AG10803 (cell line): ENCODE measurements at regions not wholly inside any gene's neighbourhood (a gene's known extent, or its start where the extent isn't known, plus 50 kb on each side); places are given as distances from the start of the nearest gene placed in this dataset.
"Not testable (repeated sequence)": the region's sequence is repeated elsewhere in the genome, so short reads cannot be mapped to it uniquely, and the experiment has no call there.

Experiments
- DNase-seq: peaks from one replicate; pipeline ENCODE4 v3.0.0; 2010; ENCODE audit warnings: low read depth
- H3K4me3 ChIP-seq: 2 replicates; pipeline ENCODE4 v1.5.1; 2011; ENCODE audit warnings: mild to moderate bottlenecking, low read length, control low read depth
- CTCF ChIP-seq: conservative IDR thresholded peaks from 2 replicates; pipeline ENCODE4 v1.5.1; 2011; ENCODE audit warnings: mild to moderate bottlenecking, low read length, control low read depth, inconsistent platforms

GRCh38 chr19:30066781-30067759, 125.0 kb downstream of the URI1 start:
- no peak overlapping the region for H3K4me3 ChIP-seq
- TF ChIP-seq CTCF = no peak
- DNase-seq = no peak

- H3K4me3 ChIP-seq = not testable (repeated sequence)
Observed at GRCh38 chr19:30067956-30068506, 126.0 kb downstream of the URI1 start.

GRCh38 chr19:30068528-30069395, 126.7 kb downstream of the URI1 start:
- no peak for TF ChIP-seq CTCF
- no peak for DNase-seq
- H3K4me3 ChIP-seq = no peak overlapping the region

More at GRCh38 chr19:30067956-30068506, 126.0 kb downstream of the URI1 start:
- not testable (repeated sequence) for DNase-seq

GRCh38 chr19:30069535-30070197, 127.6 kb downstream of the URI1 start:
- no peak overlapping the region for H3K4me3 ChIP-seq
- no peak for DNase-seq

GRCh38 chr19:30070198-30070967, 128.3 kb downstream of the URI1 start:
- no peak overlapping the region for H3K4me3 ChIP-seq
- TF ChIP-seq CTCF = no peak
- no peak for DNase-seq

More at GRCh38 chr19:30069535-30070197, 127.6 kb downstream of the URI1 start:
- no peak for TF ChIP-seq CTCF

- no peak for TF ChIP-seq CTCF
- no peak overlapping the region for H3K4me3 ChIP-seq
- DNase-seq = no peak
Observed at GRCh38 chr19:30070968-30071632, 129.1 kb downstream of the URI1 start.
